ENCODE measurements at regions not wholly inside any gene's neighbourhood (a gene's known extent, or its start where the extent isn't known, plus 50 kb on each side); places are given as distances from the start of the nearest gene placed in this dataset.

- TF ChIP-seq CTCF (IDR thresholded peaks at IDR 0.05): no peak
- TF ChIP-seq POLR2A (IDR thresholded peaks at IDR 0.05): no peak
These were observed 104.1 kb downstream of the COPS8 start for GRCh38 chr2:237189799-237190198.

All from esophagus squamous epithelium (tissue), 4 donors.